C4-2B (cell line): ENCODE measurements at regions not wholly inside any gene's neighbourhood (a gene's known extent, or its start where the extent isn't known, plus 50 kb on each side); places are given as distances from the start of the nearest gene placed in this dataset.

Experiments
- H3K27ac ChIP-seq: fragments of 450-650 bp; 2 replicates; pipeline ENCODE4 v1.5.1; 2017
- ZFX ChIP-seq: fragments of 450-650 bp; IDR thresholded peaks from 2 replicates; pipeline ENCODE4 v1.6.1; 2017
- TF ChIP-seq, protein P1 (sequence below): fragments of 450-650 bp; conservative IDR thresholded peaks from 2 replicates; pipeline ENCODE4 v1.5.1; 2017; ENCODE audit warnings: mild to moderate bottlenecking

DNA sequence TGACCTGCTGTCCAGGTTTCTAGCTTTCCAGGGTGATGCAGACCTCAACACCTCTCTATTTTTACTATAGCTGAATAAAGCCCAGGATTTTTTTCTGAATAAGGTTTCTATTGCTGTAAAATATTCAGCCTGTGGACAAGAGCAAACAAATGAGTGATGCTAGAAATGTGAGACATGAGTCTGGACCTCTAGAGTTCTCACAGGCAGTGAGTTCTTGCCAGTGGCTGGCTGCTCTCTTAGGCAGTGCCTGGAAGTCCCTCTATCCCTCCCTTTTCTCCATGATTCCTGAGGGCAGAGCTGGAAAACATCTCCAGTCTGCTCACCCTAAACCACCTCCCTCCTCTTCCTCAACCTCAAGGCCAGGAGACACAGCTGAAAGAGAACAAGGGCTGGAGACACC, 793.8 kb upstream of the IGFBP3 start:
- no peak overlapping the region for H3K27ac ChIP-seq
- TF ChIP-seq ZFX: no peak
- TF ChIP-seq, protein P1, sequence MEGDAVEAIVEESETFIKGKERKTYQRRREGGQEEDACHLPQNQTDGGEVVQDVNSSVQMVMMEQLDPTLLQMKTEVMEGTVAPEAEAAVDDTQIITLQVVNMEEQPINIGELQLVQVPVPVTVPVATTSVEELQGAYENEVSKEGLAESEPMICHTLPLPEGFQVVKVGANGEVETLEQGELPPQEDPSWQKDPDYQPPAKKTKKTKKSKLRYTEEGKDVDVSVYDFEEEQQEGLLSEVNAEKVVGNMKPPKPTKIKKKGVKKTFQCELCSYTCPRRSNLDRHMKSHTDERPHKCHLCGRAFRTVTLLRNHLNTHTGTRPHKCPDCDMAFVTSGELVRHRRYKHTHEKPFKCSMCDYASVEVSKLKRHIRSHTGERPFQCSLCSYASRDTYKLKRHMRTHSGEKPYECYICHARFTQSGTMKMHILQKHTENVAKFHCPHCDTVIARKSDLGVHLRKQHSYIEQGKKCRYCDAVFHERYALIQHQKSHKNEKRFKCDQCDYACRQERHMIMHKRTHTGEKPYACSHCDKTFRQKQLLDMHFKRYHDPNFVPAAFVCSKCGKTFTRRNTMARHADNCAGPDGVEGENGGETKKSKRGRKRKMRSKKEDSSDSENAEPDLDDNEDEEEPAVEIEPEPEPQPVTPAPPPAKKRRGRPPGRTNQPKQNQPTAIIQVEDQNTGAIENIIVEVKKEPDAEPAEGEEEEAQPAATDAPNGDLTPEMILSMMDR: no peak

GRCh38 chr7:46713868-46714596, 793.0 kb upstream of the IGFBP3 start:
- no peak overlapping the region; the same call in 1 of the 2 replicates for H3K27ac ChIP-seq
- no peak for TF ChIP-seq ZFX
- TF ChIP-seq, protein P1: no peak

GRCh38 chr7:46710927-46711326, 789.9 kb upstream of the IGFBP3 start:
- no peak for TF ChIP-seq ZFX
- TF ChIP-seq, protein P1: no peak
- H3K27ac ChIP-seq: no peak overlapping the region

DNA sequence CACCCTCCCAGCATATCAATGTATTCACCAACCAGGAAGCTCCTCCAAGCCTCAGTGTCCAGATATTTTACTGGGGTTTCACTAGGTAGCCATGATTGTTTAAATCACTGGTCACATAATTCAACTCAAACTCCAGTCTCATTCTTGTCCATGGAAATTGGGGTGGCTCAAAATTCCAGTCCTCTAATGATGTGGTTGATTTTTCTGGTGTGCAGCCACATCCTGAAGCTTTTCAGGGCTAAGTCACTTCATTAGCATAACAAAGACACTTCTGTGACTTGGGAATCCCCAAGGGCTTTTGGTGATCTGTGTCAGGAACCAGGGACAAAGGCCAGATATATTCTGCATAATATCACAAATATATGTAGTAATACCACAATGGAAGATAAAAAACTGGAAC, 786.9 kb upstream of the IGFBP3 start:
- no peak overlapping the region for H3K27ac ChIP-seq
- TF ChIP-seq, protein P1: no peak
- TF ChIP-seq ZFX: no peak

- H3K27ac ChIP-seq: no peak overlapping the region
- TF ChIP-seq, protein P1: no peak
- TF ChIP-seq ZFX: no peak
Observed at GRCh38 chr7:46705386-46706255, 784.5 kb upstream of the IGFBP3 start.

GRCh38 chr7:46696741-46697140, 775.7 kb upstream of the IGFBP3 start:
- no peak for TF ChIP-seq ZFX
- TF ChIP-seq, protein P1: no peak
- H3K27ac ChIP-seq: no peak overlapping the region
